NK-92 treated with Interleukin-12 subunit alpha and Interleukin-12 subunit beta, amount 100 ng/mL, for 24 hours (cell line): ENCODE measurements at regions not wholly inside any gene's neighbourhood (a gene's known extent, or its start where the extent isn't known, plus 50 kb on each side); places are given as distances from the start of the nearest gene placed in this dataset.

Experiments used
- DNase-seq: peaks from one replicate; lab custom pipeline; 2025; lab: John Stamatoyannopoulos, UW

- DNase-seq: no peak
These were observed 111.9 kb upstream of the AGTR1 start for GRCh38 chr3:148585671-148586379.

- no peak for DNase-seq
These were observed 109.4 kb upstream of the AGTR1 start for GRCh38 chr3:148588291-148588690.

- DNase-seq: no peak
These were observed 106.2 kb upstream of the AGTR1 start for GRCh38 chr3:148591525-148591924.

GRCh38 chr3:148598619-148599018 is 99.1 kb upstream of the AGTR1 start:
- peak; percentile 4 for DNase-seq

- DNase-seq: no peak
These were observed 98.2 kb upstream of the AGTR1 start for GRCh38 chr3:148599481-148599880.

GRCh38 chr3:148600440-148600839 is 97.3 kb upstream of the AGTR1 start:
- no peak for DNase-seq

GRCh38 chr3:148600902-148601765 is 96.6 kb upstream of the AGTR1 start:
- no peak for DNase-seq

- no peak for DNase-seq
These were observed 95.7 kb upstream of the AGTR1 start for GRCh38 chr3:148601766-148602685.

GRCh38 chr3:148604270-148605085 is 93.2 kb upstream of the AGTR1 start:
- no peak for DNase-seq

GRCh38 chr3:148605521-148605920 is 92.2 kb upstream of the AGTR1 start:
- DNase-seq: no peak

GRCh38 chr3:148606979-148607378 is 90.7 kb upstream of the AGTR1 start:
- no peak for DNase-seq

- no peak for DNase-seq
These were observed 90.2 kb upstream of the AGTR1 start for GRCh38 chr3:148607491-148607890.

- no peak for DNase-seq
These were observed 85.4 kb upstream of the AGTR1 start for GRCh38 chr3:148612278-148612677.

GRCh38 chr3:148615382-148615781 is 82.3 kb upstream of the AGTR1 start:
- no peak for DNase-seq

- DNase-seq: no peak
These were observed 72.5 kb upstream of the AGTR1 start for GRCh38 chr3:148625095-148625736.

GRCh38 chr3:148625991-148626390 is 71.7 kb upstream of the AGTR1 start:
- no peak for DNase-seq

GRCh38 chr3:148629006-148629405 is 68.7 kb upstream of the AGTR1 start:
- DNase-seq: no peak

- no peak for DNase-seq
These were observed 66.4 kb upstream of the AGTR1 start for GRCh38 chr3:148631124-148631903.

GRCh38 chr3:148641722-148642121 is 56.0 kb upstream of the AGTR1 start:
- no peak for DNase-seq

GRCh38 chr3:148642214-148642613 is 55.5 kb upstream of the AGTR1 start:
- no peak for DNase-seq
